Osteocyte (in vitro differentiated cells): ENCODE measurements at regions not wholly inside any gene's neighbourhood (a gene's known extent, or its start where the extent isn't known, plus 50 kb on each side); places are given as distances from the start of the nearest gene placed in this dataset.

Source experiments
- DNase-seq: peaks from one replicate; pipeline ENCODE4 v3.0.0; 2021; ENCODE audit warnings: mixed read lengths; ENCODE audit not compliant: unreplicated experiment; ENCODE audit errors: extremely low spot score
- H3K27ac Mint-ChIP-seq: one replicate; pipeline ENCODE4 v1.8.0; 2021; ENCODE audit warnings: mild to moderate bottlenecking, mixed read lengths; ENCODE audit not compliant: unreplicated experiment
- H3K27me3 Mint-ChIP-seq: one replicate; pipeline ENCODE4 v1.8.0; 2021; ENCODE audit warnings: mixed read lengths; ENCODE audit not compliant: unreplicated experiment
- H3K36me3 Mint-ChIP-seq: one replicate; pipeline ENCODE4 v1.8.0; 2021; ENCODE audit warnings: mixed read lengths; ENCODE audit not compliant: unreplicated experiment
- H3K4me1 Mint-ChIP-seq: one replicate; pipeline ENCODE4 v1.8.0; 2021; ENCODE audit warnings: mixed read lengths; ENCODE audit not compliant: unreplicated experiment
- H3K4me3 Mint-ChIP-seq: one replicate; pipeline ENCODE4 v1.8.0; 2021; ENCODE audit warnings: mild to moderate bottlenecking, moderate library complexity, mixed read lengths; ENCODE audit not compliant: unreplicated experiment
- H3K9me3 Mint-ChIP-seq: one replicate; pipeline ENCODE4 v1.8.0; 2021; ENCODE audit warnings: mixed read lengths; ENCODE audit not compliant: unreplicated experiment
- TF ChIP-seq, protein P1 (sequence below): fragments of 200-600 bp; sonication (generic); IDR thresholded peaks from 2 replicates; pipeline ENCODE4 v1.5.0; 2021; ENCODE audit warnings: antibody characterized with exemption, mild to moderate bottlenecking, moderate library complexity

- Mint-ChIP-seq H3K36me3 (no peaks in the 10 kb centered on the region), H3K4me3 (no peak overlapping the region), H3K27me3 (peaks cover 3% of the 10 kb centered on the region), H3K27ac (no peak overlapping the region), H3K9me3 (peaks cover 7% of the 10 kb centered on the region), H3K4me1 (no peaks in the 10 kb centered on the region)
- DNase-seq = peak; percentile 36
- TF ChIP-seq, protein P1, sequence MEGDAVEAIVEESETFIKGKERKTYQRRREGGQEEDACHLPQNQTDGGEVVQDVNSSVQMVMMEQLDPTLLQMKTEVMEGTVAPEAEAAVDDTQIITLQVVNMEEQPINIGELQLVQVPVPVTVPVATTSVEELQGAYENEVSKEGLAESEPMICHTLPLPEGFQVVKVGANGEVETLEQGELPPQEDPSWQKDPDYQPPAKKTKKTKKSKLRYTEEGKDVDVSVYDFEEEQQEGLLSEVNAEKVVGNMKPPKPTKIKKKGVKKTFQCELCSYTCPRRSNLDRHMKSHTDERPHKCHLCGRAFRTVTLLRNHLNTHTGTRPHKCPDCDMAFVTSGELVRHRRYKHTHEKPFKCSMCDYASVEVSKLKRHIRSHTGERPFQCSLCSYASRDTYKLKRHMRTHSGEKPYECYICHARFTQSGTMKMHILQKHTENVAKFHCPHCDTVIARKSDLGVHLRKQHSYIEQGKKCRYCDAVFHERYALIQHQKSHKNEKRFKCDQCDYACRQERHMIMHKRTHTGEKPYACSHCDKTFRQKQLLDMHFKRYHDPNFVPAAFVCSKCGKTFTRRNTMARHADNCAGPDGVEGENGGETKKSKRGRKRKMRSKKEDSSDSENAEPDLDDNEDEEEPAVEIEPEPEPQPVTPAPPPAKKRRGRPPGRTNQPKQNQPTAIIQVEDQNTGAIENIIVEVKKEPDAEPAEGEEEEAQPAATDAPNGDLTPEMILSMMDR = no peak
These were observed 1344.3 kb downstream of the TBC1D22A start for GRCh38 chr22:48106715-48107259.

- TF ChIP-seq, protein P1 = no peak
- H3K36me3 Mint-ChIP-seq = no peaks in the 10 kb centered on the region
- no peak overlapping the region for H3K4me3 Mint-ChIP-seq
- DNase-seq = peak; percentile 74
- no peaks in the 10 kb centered on the region for H3K4me1 Mint-ChIP-seq
- peaks cover 3% of the 10 kb centered on the region for H3K27me3 Mint-ChIP-seq
- H3K9me3 Mint-ChIP-seq = peaks cover 9% of the 10 kb centered on the region
- H3K27ac Mint-ChIP-seq = no peak overlapping the region
These were observed 1343.8 kb downstream of the TBC1D22A start for GRCh38 chr22:48106215-48106614.

DNA sequence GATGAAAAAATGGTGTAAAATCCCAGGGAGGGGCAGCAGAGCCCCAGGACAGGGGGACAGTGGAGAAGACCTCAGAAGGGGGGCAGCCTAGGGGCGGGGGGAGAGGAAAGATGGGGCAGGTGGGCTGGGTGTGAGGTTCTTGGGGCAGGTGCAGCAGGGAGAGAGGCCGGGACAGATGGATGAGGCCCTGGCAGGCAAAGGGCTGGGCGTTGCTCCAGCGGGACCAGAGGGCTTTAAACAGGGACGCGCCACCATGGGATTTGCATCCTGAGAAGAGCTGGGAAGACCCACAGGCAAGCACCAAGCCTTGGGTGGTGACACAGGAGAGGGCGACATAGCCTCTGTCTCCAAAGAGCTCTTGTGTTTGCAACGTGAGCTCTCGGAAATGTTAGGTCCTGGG, 1342.8 kb downstream of the TBC1D22A start:
- Mint-ChIP-seq H3K4me1 (no peaks in the 10 kb centered on the region), H3K27me3 (peaks cover 5% of the 10 kb centered on the region), H3K27ac (no peak overlapping the region), H3K9me3 (peaks cover 9% of the 10 kb centered on the region), H3K36me3 (no peaks in the 10 kb centered on the region), H3K4me3 (no peak overlapping the region)
- TF ChIP-seq, protein P1 = no peak
- peak; percentile 77 for DNase-seq

DNA sequence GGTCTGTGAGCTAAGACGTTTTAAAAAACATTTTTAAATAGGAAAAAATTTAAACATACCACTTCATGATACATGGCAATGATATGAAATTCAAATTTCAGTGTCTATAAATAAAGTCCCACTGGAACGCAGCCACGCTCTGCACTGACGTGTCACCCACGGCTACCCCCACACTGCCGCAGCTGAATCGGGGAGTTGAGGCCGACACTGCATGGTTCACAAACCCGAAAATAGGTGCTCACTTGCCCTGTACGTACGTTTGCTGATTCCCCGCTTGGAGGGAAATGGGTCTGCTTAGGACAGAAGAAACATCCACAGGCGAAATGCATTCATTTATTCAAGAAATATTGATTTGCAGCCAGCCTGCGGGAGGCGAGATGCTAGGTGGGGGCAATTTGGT, 1342.3 kb downstream of the TBC1D22A start:
- peaks cover 9% of the 10 kb centered on the region for H3K9me3 Mint-ChIP-seq
- TF ChIP-seq, protein P1 = no peak

DNA sequence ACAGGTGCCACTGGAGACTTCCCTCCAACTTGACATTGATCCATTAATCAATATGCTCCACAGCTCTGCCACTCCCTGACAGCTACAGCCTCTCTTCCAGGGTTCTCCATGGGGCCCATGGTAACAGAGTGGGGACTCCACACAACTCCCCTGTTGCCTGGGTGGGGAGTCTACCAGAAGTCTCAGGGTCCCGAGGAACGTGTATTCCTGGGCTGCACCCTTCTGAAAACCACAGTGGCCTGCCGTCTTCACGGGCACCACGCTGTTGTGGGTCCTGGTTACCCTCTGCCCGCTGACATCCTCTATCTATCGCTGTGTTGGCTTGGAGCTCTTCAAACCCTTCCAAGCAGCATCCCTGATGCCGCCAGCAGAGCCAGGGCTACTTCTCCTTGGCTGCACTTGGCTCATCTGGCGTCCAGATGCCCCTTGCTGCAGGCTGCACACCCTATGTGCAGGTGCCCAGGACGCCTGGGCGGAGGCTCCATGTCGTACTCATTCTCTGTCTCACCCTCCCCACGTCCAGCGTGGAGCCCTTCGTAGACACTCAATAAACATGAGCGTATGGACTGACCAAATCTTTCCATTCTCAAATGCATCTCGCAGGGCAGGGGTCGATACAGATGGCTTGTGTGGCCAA, 1341.8 kb downstream of the TBC1D22A start:
- Mint-ChIP-seq H3K9me3 (peaks cover 9% of the 10 kb centered on the region), H3K4me1 (no peaks in the 10 kb centered on the region), H3K27me3 (peaks cover 2% of the 10 kb centered on the region), H3K27ac (no peak overlapping the region), H3K4me3 (no peak overlapping the region), H3K36me3 (no peaks in the 10 kb centered on the region)
- DNase-seq = peak; percentile 74
- TF ChIP-seq, protein P1 = no peak

More for the DNA sequence above, 1342.3 kb downstream of the TBC1D22A start:
- Mint-ChIP-seq H3K27me3 (peaks cover 3% of the 10 kb centered on the region), H3K36me3 (no peaks in the 10 kb centered on the region), H3K27ac (no peak overlapping the region), H3K4me3 (no peak overlapping the region), H3K4me1 (no peaks in the 10 kb centered on the region)
- peak; percentile 73 for DNase-seq
